GM19395 (cell line): ENCODE measurements at regions not wholly inside any gene's neighbourhood (a gene's known extent, or its start where the extent isn't known, plus 50 kb on each side); places are given as distances from the start of the nearest gene placed in this dataset.

ENCODE experiments used
- ATAC-seq: cut with Tn5 transposase; IDR thresholded peaks from one replicate; pipeline ENCODE4 v1.9.1; 2021; ENCODE audit warnings: mild to moderate bottlenecking, moderate library complexity; ENCODE audit not compliant: unreplicated experiment

DNA sequence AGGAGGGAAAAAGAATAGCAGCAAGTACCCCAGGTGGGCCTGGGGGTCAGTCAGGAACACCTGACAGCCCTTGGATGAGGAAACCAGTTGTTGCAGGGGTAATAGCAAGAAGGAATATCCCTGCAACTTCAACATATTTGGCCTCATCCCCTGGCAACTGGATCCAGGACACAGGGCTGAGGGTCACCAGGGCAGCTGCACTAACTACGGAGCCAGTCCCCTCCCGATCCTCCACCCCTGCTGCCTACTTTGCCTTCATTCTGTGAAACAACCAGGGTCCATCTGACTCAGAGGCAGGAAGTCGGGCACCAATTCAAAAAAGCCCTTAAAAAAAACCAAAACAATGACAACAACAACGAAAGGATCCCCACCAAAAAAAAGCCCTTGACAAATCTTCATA, 52.9 kb downstream of the FRMPD3 start:
- ATAC-seq: no peak

DNA sequence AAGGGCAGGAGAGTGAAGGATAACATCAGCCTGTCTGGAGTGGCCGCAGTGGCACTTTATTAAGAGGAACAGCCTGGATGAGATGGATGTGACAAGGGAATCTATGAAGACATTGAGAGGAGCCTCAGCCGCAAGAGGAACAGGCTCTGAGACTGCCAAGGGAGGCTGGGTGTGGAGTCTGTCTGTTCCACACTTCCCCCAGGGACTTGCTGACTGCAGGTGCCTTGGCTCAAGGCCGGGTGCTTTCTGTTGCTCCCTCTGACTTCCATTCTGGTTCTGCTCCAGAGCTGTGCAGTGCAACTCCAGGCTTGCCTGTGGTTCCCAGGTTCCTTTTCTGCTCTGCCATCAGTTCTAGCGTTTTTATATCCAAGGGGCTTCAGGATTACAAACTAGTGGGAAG, 54.6 kb downstream of the FRMPD3 start:
- ATAC-seq: no peak

DNA sequence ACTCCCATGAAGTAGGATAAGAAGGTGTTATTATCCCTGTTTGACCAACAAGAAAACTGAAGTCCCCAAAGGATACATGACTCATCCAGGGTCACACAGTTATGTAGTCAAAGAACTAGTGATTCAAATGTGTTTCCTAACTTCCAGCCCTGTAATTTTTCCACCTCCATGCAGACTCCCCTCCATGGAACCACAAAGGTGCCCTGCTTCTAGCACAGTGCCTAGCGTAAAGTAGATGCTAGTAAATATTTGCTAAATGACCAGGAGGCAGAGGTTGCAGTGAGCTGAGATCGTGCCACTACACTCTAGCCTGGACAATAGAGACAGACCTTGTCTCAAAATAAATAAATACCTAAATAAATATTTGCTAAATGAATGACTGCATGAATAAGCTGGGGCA, 55.8 kb downstream of the FRMPD3 start:
- no peak for ATAC-seq

GRCh38 chrX:107506596-107507031, 57.2 kb downstream of the FRMPD3 start:
- no peak for ATAC-seq

DNA sequence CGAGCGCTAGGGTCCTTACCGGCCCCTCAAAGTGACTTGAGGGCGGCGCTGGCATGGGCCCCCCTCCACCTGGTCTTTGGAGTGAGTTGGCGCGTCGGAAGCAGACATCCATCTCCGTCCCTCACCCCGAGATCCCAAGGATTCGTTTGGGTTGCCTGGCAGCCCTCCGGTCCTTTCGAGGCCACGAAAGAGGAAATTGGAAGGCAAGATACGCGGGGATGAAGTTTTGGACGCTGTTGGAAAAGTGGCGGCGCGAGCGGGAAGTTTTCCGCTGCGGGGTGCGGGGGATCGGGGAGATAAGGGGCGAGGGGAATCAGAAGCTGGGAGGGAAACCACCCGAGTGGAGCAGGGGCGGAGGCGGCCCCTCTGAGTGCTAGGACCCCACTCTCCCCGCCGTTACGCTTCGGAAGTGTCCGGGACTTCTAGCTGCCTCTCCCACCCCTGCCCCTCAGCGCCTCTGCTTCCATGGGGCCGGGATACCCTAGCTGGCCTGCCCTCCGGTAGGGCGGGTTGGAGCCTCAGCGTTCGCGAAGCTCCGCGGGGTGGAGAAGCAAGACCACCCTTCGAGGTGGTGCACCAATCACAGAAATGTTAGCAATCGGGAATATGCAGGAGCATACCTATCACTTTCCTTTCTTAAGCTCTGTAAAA, 57.8 kb downstream of the FRMPD3 start:
- ATAC-seq: no peak

DNA sequence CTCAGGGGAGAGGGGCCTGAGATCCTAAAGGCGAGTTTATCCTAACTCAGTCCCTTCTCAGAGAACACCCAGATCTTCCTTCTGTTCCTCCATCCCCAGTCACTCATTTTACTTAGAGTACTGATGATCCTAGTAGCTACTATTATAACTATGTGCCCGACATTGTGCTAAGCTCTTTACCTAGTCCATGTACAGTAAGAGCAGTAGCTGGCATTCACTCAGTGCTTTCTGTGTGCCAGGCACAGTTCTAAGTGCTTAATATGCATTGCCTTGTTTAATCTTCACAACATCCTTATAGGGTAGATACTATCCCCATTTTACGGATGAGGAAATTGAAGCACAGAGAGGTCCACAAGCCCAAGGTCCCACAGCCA, 58.3 kb downstream of the FRMPD3 start:
- no peak for ATAC-seq

DNA sequence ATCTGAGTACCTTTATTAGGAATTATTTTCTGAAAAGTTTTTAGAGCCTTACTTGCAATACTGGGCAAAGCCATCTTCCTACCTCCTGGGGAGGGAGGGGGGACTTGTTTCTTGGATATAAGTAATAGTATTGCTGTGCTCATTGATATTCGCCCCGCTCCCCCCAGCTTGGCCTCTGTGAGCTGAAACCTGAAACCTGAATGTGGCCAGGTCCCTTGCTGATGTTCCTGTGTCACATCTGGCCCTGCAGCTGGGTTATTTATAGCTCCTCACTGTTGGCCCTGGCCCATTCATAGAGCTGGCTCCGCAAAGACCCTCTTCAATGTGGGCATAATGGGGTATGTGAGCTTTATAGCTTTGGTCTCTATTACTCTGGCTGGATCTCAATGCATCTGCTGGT, 59.5 kb downstream of the FRMPD3 start:
- no peak for ATAC-seq

GRCh38 chrX:107514944-107515343, 65.5 kb downstream of the FRMPD3 start:
- ATAC-seq: no peak

DNA sequence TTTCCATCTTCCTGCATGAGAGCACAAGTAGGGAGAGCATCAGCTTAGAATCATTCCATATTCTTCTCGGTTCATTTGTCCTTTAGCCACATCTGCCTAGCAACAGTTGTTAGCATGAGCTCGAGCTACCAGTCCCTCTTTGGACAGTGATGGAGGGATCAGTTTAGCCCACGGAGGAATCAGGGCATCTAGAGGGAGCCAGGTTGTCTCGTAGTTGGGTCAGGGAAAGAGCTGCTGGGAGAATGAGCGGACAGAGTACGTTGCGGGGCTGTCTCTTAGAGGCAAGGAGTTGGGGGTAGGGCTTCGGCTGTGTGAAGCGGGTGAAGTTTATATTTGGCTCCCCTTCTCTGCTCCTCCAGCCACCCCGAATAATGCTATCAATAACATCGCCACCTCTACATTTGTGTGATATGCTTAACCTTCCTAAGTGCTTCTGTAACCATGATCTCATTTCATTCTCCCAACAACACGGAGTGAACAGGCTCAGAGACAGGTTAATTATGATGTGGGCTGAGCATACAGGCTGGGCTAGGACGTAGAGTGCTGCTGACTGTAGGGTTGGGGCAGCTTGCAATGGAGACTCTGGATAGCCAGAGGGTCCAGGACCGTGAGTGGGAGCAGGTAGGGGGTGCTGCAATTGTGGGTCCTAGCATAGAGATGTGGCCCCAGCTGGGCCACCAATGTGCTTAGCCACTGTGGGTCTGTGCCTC, 72.6 kb downstream of the FRMPD3 start:
- ATAC-seq: no peak

DNA sequence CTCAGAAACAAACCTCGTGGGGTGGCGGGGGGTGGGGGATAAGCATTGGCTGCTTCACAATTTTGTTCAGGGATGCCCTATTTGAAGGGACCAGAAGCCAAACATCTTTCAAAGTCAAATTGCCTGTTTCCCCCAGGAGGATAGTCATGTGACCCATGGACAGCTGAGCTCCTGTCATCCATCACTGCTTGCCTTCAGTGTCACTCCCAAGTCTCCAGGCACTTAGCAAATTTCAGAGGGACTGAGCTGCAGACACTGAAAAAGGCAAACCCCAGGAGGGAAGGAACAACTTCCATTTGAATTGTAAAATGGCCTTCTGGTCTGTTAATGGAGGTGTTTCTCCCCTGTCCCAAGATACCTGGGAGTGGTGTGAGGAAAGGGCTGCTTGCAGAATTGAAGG, 73.4 kb downstream of the FRMPD3 start:
- no peak for ATAC-seq

GRCh38 chrX:107526141-107526540, 76.7 kb downstream of the FRMPD3 start:
- no peak for ATAC-seq

- ATAC-seq: no peak
Measured at GRCh38 chrX:107530141-107530540, 80.7 kb downstream of the FRMPD3 start.

DNA sequence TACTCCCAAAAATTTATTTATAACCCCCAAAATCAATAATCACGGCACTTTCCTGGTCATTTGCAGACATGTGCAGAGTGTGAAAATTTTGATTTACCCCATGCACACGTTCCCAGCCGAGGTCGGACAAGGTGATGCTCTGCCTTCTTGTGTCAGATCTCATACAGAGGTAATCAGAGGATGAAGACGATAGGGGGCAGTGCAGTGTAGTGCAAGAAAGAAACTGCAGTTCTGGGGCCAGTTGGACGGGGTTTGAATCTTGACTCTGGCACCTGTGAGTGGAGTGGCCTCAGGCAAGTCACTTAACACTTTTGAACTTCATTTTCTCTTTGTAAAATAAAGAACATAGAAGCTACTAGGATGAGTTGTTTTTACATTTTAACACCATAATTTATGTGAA, 88.4 kb downstream of the FRMPD3 start:
- ATAC-seq: no peak

DNA sequence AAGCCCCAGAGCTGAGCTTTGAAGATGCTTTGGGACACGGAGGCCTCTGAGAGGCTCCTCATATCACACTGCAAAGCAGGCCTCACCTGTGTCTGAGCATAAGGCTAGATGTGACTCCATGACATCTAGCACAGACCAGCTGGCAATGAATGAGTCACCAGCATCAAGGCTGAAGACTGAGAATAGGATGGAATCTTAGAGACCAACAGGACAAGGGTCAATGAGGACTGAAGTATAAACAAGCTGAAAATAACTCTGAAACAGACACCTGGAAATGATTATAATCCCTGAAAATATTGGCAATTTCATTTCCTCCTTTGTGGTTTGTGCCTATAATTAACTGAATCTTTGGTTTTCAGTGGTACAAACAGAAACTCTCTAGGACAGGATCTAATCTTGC, 87.1 kb upstream of the PRPS1 start:
- no peak for ATAC-seq

- no peak for ATAC-seq
Measured at GRCh38 chrX:107542040-107542439, 86.3 kb upstream of the PRPS1 start.

GRCh38 chrX:107542500-107542899, 85.8 kb upstream of the PRPS1 start:
- ATAC-seq: no peak

DNA sequence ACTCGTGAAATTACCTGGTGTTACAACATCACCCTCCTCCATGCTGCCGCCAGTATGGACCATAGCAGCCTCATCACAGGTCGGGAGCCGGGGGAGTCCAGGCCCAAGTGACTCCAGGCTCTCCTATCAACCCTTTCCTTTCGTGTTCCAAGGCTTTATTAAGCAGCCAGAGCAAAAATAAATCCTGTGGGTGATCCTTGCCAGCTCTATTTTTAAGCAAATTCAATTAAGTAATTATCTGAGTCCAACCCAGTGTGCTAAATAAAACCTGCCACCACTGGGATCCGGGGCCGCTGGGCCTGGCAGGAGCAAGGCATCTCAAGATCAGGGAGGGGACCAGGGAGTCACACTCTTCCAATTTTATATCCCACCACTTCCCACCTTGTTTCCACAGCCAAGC, 80.7 kb upstream of the PRPS1 start:
- no peak for ATAC-seq

- ATAC-seq: no peak
Measured at GRCh38 chrX:107548775-107549174, 79.5 kb upstream of the PRPS1 start.

- no peak for ATAC-seq
Measured at GRCh38 chrX:107549504-107549903, 78.8 kb upstream of the PRPS1 start.

DNA sequence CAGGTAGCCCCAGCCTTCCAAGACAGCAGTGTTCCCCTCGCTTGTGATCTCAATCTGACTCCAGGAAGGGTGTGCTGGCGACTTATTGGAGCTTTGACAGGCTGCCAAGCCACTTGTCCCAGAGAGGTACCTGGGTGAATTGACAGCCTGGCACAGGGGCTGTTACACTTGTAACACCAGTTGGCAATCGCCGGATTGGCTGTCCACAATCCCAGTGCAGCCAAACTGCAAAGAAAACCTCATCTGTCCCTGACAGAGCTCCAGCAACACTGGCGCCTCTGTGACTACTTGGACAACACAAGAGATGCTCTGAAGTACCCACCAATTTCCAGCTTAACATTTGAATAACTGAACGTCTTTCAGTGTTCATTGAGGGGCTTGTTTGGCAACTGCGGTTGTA, 76.8 kb upstream of the PRPS1 start:
- ATAC-seq: no peak

DNA sequence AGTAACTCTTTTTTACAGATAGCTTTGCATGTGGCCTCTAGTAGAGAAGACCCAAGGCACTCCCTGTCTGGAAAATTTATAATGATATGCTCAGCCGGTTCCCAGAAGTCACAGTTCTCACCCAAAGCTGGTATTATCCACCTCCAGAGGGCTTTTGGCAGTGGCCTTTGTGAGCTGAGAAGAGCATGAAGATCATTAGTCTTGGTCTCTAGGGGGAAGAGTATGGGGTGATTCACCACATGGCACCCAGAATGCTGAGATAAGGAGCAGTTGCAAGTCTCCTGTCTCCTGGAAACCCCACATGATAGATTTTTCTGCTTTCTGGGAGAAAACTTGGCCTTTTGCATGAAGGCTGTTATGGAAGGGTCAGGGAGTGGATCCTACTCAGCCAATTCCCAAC, 75.4 kb upstream of the PRPS1 start:
- no peak for ATAC-seq

- ATAC-seq: no peak
Measured at GRCh38 chrX:107556967-107557366, 71.3 kb upstream of the PRPS1 start.

GRCh38 chrX:107559506-107559905, 68.8 kb upstream of the PRPS1 start:
- ATAC-seq: no peak
